ENCODE measurements at regions not wholly inside any gene's neighbourhood (a gene's known extent, or its start where the extent isn't known, plus 50 kb on each side); places are given as distances from the start of the nearest gene placed in this dataset.

DNA sequence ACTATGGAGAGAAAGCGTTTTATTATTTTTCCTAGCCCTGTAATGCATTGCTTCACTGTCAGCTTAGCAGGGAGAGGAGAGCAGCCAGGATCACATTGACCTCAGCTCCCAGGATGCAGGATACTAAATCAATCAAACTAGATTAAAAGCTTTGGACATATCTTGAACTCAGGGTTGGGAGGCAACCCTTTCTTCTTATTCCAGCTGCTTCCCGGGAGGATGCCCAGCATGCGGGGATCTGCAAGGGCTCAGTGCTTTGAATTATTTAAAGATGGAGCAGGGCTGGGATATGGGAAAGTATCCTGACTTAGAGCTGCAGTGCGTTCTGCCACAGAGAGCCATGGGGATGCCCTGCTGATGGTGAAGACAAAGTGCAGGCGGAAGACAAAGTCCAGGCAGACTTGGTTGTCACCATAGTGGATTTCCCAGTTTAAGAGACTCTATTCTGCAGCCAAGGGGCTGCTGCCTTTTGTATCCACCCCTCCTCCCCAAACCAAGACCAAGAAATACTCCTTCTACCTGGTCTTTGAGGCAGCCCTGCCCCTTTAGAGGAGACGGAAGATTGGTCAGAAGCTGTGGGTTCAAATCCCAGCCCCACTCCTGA, 1035.0 kb downstream of the TBC1D22A start:
- TF ChIP-seq EZH2phosphoT487 (IDR thresholded peaks at IDR 0.05; ENCODE audit: low read length), result no peak
- TF ChIP-seq EZH2 (optimal IDR thresholded peaks at IDR 0.05; ENCODE audit: low read depth, low read length), result no peak
- TF ChIP-seq, protein P1, sequence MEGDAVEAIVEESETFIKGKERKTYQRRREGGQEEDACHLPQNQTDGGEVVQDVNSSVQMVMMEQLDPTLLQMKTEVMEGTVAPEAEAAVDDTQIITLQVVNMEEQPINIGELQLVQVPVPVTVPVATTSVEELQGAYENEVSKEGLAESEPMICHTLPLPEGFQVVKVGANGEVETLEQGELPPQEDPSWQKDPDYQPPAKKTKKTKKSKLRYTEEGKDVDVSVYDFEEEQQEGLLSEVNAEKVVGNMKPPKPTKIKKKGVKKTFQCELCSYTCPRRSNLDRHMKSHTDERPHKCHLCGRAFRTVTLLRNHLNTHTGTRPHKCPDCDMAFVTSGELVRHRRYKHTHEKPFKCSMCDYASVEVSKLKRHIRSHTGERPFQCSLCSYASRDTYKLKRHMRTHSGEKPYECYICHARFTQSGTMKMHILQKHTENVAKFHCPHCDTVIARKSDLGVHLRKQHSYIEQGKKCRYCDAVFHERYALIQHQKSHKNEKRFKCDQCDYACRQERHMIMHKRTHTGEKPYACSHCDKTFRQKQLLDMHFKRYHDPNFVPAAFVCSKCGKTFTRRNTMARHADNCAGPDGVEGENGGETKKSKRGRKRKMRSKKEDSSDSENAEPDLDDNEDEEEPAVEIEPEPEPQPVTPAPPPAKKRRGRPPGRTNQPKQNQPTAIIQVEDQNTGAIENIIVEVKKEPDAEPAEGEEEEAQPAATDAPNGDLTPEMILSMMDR (IDR thresholded peaks at IDR 0.05; ENCODE audit: low read length), result no peak

Measured in MM.1S (cell line).